Fibroblast of skin of left quadriceps (primary cell): ENCODE measurements at regions not wholly inside any gene's neighbourhood (a gene's known extent, or its start where the extent isn't known, plus 50 kb on each side); places are given as distances from the start of the nearest gene placed in this dataset.

Experiments used
- DNase-seq, 2 experiments: peaks; one replicate each; pipeline ENCODE4 v3.0.0-alpha.2; 2013; ENCODE audit warnings: low read depth in 2 of 2

DNA sequence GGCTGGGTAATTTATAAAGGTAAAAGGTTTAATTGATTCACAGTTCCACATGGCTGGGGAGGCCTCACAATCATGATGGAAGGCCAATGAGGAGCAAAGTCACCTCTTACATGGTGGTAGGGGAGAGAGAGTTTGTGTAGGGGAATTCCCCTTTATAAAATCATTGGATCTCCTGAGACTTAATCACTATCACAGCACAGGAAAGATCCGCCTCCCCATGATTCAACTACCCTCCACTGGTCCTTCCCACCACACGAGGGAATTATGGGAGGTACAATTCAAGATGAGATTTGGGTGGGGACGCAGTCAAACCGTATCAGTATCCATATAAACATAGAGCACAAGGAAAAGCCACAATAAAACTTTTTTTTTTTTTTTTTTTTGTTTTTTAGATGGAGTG, 172.6 kb upstream of the PIEZO2 start:
- DNase-seq = no peak

- DNase-seq = peak; percentile 72 to 74
Measured at GRCh38 chr18:11320986-11321385, 171.6 kb upstream of the PIEZO2 start.

DNA sequence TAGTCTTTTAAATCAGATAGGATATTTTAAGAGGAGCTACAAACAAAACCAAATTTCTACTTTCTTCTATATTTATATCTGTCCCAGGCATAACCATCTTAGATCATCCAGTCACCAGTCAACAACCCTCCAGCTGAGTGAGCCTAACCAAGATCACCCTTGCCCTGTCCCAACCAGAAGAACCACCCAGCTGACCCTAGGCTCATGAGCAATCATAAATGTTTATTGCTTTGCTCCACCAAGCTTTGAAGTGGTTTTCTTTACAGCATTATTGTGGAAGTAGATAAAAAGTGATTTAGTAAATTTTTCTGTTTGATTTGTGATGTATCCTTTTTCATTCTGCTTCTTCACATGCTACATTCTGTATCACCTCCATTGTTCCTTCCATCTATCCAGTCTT, 167.2 kb upstream of the PIEZO2 start:
- DNase-seq = no peak

DNA sequence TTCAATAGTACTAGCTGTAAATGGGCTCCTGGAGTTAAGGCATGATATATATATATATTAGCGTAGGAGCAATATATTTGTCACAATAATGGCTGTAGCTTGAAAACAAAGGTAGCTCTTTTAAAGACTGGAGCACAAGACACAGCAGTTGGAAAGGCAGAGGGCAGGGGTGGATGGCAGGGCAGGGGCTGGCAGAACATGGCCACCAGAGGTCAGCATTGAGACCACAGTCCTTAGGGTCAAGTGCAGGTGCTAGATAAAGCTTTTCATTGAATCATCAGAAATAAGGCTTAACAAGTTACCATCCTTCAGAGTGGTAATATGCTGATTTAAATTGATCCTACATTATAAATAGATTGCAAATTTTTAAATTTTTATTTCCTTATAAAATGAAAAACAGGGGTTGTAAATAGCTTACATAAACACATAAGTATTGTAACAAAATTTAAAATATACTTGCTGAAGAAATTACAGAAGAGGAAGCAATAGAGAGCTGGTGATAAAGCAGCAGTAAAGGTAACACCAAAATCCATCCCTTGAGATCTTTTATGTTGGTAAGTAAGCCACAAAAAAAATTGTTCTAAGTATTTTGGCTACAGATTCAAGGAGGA, 161.2 kb upstream of the PIEZO2 start:
- no peak for DNase-seq

DNA sequence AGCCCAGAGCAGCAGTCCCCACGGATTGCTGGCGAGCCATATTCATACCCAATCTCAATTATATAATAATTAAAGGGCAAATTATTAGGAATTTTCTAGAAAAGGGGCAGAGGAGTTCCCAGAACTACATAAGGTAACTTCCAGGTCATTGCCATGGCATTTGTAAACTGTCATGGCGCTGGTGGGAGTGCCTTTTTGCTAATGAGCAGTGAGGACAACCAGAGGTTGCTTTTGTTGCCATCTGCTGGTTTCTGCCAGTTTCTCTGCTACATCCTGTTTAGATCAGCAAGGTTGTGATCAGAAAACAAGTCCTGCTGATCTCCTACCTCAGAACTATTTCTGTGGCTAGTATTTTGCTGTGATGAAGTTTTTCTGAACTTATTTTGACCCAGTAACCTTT, 159.8 kb upstream of the PIEZO2 start:
- DNase-seq = no peak

GRCh38 chr18:11308499-11308898, 159.1 kb upstream of the PIEZO2 start:
- no peak for DNase-seq

DNA sequence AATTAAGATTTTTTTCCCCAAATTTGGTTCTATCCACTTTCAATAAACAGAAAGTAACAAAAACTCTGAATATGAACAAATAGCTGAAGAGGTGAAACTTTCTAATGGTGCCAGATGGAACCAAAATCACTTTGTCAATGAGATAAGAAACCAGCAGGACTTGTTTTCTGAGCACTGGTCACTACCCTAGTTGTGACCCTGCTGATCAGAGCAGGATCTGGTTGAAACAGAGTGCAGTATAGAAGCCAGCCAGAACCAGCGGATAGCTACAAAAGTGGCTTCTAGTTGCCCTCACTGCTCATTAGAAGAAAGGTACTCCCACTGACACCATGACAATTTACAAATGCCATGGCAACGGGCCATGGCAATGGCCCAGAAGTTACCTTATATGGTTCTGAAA, 158.3 kb upstream of the PIEZO2 start:
- no peak for DNase-seq

- DNase-seq = no peak
Measured at GRCh38 chr18:11305507-11305906, 156.1 kb upstream of the PIEZO2 start.

DNA sequence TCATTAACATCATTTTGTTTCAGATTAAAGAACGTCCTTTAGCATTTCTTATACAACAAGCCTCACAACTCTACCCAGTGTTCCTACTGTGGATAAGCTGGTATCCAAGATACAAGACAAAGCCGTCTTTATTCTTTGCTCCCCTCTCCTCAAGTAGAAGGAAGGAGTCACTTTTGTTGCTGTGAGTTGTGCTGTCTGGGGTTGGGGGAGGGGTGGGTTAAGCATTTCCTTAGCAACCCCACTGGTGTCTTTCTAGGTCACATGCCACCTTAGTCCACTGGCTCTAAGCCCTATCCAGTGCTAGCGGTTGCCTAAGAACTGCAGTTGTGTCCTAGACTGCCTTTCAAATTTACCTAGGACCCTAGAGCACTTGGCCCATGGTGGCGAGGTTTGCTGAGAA, 155.6 kb upstream of the PIEZO2 start:
- DNase-seq = no peak

DNA sequence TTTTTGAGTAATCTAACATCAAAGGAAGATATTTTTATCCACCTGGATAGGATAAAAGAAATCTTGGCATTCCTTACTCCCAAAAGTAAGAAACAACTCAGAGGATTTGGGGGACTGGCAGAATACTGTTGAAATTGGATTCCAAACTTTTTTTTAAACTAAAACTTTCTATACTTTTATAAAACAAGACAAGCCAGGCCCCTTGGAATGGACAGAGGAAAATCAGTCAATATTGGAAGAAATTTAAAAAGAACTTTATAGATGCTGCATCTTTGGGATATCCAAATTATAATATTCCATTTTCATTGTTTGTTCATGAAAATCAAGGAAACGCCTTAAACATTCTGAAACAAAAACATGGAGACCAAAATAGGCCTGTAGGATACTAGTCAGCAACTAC, 147.6 kb upstream of the PIEZO2 start:
- no peak for DNase-seq

GRCh38 chr18:11293794-11294193, 144.4 kb upstream of the PIEZO2 start:
- DNase-seq = no peak

DNA sequence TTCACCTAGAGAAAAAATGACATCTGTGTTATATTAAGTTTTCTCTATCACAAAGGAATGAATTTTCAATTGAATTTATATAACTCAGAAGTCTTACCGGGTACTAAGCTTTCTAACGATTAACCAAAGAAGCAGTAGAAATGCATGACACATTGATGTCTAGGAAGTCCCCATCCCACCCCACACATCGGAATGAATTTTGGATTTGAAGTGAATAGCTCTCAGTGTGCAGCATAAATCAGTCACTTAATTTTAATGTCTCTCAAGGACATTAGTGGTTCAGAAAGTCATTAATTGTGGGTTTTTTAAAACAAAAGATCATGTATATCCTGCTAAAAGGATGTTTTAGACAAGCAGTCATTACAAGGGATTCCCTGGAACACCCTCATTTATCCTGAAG, 141.4 kb upstream of the PIEZO2 start:
- DNase-seq = peak; percentile 64 to 68

DNA sequence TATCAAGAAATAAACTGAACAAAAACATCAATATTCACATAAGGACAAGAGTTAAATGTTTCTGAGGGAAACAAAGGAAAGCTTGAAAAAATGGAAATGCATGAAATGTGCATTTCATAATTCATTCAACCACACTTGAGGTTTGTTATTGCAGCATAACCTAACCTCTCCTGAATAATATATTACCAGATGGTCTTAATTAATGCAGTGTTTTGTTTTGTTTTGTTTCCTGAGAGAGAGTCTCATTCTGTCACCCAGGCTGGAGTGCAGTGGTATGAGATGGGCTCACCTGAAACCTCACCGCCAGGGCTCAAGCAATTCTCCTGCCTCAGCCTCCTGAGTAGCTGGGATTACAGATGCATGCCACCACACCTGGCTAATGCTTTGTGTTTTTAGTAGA, 139.9 kb upstream of the PIEZO2 start:
- no peak for DNase-seq

- DNase-seq = no peak
Measured at GRCh38 chr18:11288401-11288800, 139.0 kb upstream of the PIEZO2 start.

DNA sequence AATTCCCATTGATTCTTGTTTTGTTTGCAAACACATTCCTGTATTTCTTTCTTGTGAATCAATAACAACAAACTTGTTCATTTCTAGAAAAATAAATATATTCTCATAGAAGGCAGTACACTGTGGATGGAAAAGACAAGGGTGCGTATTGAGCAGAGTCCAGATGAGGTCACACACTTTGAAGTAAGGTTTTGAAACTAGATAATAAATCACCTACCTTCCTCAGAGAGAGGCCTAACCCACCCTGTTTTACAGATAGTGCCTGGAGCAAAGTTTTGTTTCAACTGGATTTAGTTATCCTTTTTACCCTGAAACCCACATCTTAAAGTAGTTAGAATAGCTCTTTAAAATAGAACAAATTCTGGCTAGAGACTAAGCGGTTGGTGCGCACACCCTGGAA, 137.1 kb upstream of the PIEZO2 start:
- DNase-seq = no peak

DNA sequence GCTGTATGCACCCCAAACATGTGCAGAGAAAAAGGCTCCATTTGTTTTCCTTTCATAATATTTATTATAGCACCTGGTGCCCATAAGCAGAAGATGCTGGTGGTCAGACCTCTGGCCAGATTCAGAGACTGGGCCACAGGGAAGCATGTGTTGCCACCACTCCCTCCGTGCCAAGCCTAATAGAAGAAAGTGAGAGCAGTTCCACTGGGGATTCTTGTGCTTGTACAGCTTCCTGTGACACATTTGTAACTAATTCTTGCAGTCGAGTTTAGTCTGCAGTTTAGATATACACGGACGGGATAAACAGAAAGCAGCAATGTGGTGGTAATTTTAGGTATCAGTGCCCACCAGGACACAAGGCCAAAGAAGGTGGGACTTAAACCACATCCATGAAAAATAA, 135.4 kb upstream of the PIEZO2 start:
- DNase-seq = no peak

- no peak for DNase-seq
Measured at GRCh38 chr18:11284349-11284748, 135.0 kb upstream of the PIEZO2 start.

DNA sequence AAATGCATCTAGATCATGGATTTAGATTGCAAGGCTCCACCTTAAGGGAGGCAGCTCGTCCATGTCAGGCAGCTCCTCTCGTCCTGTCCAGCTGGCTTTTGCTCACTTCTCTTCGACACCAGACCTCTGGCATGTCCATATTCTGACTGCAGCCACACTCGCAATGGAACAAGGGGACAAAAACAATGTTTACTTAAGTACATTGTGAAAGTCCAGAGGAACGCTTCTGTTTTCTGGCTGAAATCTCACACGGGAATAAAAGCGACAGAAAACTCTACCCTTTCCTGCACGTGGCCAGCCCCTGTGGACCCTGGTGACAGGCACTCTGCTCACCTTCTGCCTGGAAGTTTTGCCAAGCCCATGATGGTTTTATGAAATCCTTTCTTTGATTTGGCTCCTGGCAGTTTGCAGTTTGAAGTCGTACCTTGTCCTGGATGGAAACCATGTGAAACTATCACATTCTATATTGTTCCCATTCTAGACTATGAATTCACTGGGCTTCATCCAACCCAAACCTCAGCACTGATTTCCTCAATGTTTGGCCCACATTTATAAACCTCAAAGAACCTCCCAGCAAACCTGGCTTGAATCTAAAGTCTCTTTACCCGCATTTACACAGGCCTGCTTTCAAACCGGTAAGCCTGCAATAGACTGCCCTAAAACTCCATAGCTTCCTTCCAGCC, 134.3 kb upstream of the PIEZO2 start:
- DNase-seq = no peak

GRCh38 chr18:11279461-11279860, 130.1 kb upstream of the PIEZO2 start:
- no peak for DNase-seq

DNA sequence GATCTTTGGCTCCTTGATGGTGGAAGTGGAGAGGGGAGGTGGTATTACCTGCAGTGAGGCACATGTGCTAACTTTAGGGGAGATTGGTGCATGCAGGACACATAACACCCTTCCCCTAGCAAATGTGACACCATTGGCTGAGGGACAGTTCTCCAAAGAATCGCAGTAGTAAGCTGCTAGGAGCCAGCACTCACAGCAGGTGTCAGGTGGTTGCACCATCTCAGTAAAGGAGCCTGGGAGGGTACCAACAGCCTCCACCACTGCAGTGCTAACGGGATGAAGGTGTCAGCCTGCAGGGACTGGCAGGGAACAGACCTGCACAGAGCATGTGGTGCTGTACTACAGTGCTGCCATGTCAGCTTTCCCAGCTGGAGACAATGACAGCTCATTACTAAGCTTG, 127.3 kb upstream of the PIEZO2 start:
- no peak for DNase-seq

- DNase-seq = no peak
Measured at GRCh38 chr18:11274144-11274794, 124.9 kb upstream of the PIEZO2 start.

DNA sequence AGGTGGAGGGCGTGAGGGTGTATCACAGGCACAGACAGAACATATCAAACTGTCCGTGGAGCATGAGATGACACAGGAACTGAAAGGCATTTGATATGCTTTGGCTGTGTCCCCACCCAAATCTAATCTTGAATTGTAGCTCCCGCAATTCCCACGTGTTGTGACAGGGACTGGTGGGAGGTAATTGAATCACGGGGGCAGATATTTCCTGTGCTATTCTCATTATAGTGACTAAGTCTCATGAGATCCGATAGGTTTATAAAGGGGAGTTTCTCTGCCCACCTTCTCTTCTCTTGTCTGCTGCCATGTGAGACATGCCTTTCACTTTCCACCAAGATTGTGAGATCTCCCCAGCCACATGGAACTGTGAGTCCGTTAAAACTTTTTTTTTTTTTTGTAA, 123.1 kb upstream of the PIEZO2 start:
- no peak for DNase-seq

DNA sequence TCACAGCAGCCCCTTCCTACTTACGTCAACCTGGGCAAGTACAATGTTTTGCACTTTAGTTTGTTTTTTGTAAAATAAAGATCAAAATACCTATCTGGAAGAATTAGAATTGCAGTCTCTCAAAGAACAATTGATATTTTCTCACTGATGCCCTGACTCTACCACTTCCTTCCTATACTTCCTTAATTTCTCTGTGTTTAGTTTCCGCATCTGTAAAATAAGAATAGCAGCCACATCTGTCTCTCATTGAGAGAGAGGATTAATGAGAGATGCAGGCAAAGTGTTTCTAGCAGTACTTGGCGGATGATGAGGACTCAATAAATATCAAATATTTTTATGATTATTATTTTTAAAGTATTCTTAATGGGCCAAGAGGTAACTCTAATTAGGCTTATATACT, 122.6 kb upstream of the PIEZO2 start:
- DNase-seq = no peak
